ENCODE measurements at regions not wholly inside any gene's neighbourhood (a gene's known extent, or its start where the extent isn't known, plus 50 kb on each side); places are given as distances from the start of the nearest gene placed in this dataset.

- TF ChIP-seq, protein P1, sequence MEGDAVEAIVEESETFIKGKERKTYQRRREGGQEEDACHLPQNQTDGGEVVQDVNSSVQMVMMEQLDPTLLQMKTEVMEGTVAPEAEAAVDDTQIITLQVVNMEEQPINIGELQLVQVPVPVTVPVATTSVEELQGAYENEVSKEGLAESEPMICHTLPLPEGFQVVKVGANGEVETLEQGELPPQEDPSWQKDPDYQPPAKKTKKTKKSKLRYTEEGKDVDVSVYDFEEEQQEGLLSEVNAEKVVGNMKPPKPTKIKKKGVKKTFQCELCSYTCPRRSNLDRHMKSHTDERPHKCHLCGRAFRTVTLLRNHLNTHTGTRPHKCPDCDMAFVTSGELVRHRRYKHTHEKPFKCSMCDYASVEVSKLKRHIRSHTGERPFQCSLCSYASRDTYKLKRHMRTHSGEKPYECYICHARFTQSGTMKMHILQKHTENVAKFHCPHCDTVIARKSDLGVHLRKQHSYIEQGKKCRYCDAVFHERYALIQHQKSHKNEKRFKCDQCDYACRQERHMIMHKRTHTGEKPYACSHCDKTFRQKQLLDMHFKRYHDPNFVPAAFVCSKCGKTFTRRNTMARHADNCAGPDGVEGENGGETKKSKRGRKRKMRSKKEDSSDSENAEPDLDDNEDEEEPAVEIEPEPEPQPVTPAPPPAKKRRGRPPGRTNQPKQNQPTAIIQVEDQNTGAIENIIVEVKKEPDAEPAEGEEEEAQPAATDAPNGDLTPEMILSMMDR (IDR thresholded peaks at IDR 0.05) = no peak
- no peak for ATAC-seq (ENCODE audit: low FRiP score)
Measured at GRCh38 chr2:145601361-145601925, 1081.5 kb upstream of the ZEB2 start.

DNA sequence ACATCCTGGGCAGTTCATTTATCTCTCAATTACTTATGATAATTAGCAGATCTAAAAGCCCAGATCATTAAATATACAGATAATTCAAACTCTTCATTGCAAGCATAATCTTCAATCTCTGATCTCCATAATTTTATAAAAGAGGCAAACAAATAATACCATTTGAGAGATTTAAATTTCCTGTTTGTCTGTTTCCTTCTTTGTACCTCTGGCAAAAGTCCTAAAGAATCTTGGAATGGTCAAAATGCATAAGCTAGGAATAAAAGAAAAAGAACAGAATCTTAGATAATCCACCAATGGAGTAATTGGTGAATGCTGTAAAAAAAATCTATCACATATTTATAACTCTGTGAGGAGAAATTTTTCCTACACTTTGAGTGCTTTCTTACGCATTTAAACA is 1080.9 kb upstream of the ZEB2 start:
- ATAC-seq (ENCODE audit: low FRiP score) (no peak), DNase-seq (ENCODE audit: low spot score) (no peak)
- TF ChIP-seq, protein P1 (IDR thresholded peaks at IDR 0.05) = no peak

More at GRCh38 chr2:145601361-145601925, 1081.5 kb upstream of the ZEB2 start:
- no peak for DNase-seq (ENCODE audit: low spot score)

GRCh38 chr2:145599756-145600155 is 1079.8 kb upstream of the ZEB2 start:
- TF ChIP-seq, protein P1 (IDR thresholded peaks at IDR 0.05) = no peak
- no peak for ATAC-seq (ENCODE audit: low FRiP score)
- no peak for DNase-seq (ENCODE audit: low spot score)

DNA sequence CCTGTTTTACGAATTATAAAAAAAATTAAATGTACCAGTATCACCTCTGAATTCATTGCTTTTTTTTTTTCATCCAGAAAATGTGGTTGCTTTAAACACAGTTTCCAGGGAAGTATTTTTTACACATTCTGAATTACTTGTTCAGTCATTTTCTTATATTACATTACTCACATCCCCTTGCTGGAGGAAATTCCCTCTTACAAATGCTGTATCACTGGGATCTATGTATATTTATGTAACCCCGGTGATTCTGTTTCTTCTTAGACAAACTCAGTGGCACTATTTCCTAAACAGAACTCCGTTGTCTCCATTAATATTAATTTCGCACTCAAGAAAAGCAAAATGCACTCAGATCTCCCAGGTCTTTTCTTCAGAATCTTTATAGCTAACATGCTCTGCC is 1078.5 kb upstream of the ZEB2 start:
- no peak for DNase-seq (ENCODE audit: low spot score)
- TF ChIP-seq, protein P1 (IDR thresholded peaks at IDR 0.05) = no peak
- peak; percentile 24 for ATAC-seq (ENCODE audit: low FRiP score)

GRCh38 chr2:145597809-145598208 is 1077.9 kb upstream of the ZEB2 start:
- TF ChIP-seq, protein P1 (IDR thresholded peaks at IDR 0.05) = no peak
- DNase-seq (ENCODE audit: low spot score) = no peak
- peak; percentile 75 for ATAC-seq (ENCODE audit: low FRiP score)

GRCh38 chr2:145597006-145597405 is 1077.1 kb upstream of the ZEB2 start:
- TF ChIP-seq, protein P1 (IDR thresholded peaks at IDR 0.05) = no peak
- ATAC-seq (ENCODE audit: low FRiP score) = no peak
- no peak for DNase-seq (ENCODE audit: low spot score)

- ATAC-seq (ENCODE audit: low FRiP score) = no peak
- no peak for DNase-seq (ENCODE audit: low spot score)
- TF ChIP-seq, protein P1 (IDR thresholded peaks at IDR 0.05) = no peak
Measured at GRCh38 chr2:145596416-145596815, 1076.5 kb upstream of the ZEB2 start.

All from omental fat pad (tissue), 3 donors.